A673 (cell line): ENCODE measurements at regions not wholly inside any gene's neighbourhood (a gene's known extent, or its start where the extent isn't known, plus 50 kb on each side); places are given as distances from the start of the nearest gene placed in this dataset.

Experiments
- CTCF ChIP-seq: fragments of 300-800, 200-600 bp; sonication (generic); conservative IDR thresholded peaks from 2 replicates; pipeline ENCODE4 v1.5.1; 2017; ENCODE audit warnings: low read depth, mild to moderate bottlenecking, antibody characterized with exemption, low read length, moderate library complexity, mixed read lengths
- EZH2 ChIP-seq: fragments of 200-600 bp; sonication (generic); IDR thresholded peaks from 2 replicates; pipeline ENCODE4 v1.6.1; 2017; ENCODE audit warnings: borderline replicate concordance, low read depth, mild to moderate bottlenecking, mixed read lengths, antibody characterized with exemption, low read length; ENCODE audit not compliant: poor library complexity, severe bottlenecking

GRCh38 chr4:123840197-123840596 lies 443.6 kb downstream of the SPRY1 start:
- no peak for TF ChIP-seq CTCF
- TF ChIP-seq EZH2: no peak
